ENCODE measurements at regions not wholly inside any gene's neighbourhood (a gene's known extent, or its start where the extent isn't known, plus 50 kb on each side); places are given as distances from the start of the nearest gene placed in this dataset.

DNA sequence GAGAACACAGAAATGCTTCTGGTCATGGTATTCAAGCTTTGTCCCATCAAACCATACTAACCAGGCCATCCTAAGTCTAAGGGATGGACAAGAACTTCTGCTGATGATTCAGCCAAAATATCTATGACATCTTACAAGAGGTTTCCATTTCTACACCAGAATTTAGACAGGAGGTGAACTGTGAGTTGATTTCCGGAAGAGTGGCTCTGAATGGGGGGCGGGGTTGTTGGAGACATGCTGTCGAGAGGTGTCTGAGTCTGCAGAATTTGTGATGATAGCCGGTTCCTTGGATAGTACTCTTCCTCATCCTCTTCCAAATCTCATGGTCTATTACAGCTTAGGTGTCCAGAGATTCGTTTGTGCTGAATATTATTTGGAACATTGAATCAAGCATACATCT, 408.7 kb upstream of the TCF4 start:
- TF ChIP-seq, protein P1, sequence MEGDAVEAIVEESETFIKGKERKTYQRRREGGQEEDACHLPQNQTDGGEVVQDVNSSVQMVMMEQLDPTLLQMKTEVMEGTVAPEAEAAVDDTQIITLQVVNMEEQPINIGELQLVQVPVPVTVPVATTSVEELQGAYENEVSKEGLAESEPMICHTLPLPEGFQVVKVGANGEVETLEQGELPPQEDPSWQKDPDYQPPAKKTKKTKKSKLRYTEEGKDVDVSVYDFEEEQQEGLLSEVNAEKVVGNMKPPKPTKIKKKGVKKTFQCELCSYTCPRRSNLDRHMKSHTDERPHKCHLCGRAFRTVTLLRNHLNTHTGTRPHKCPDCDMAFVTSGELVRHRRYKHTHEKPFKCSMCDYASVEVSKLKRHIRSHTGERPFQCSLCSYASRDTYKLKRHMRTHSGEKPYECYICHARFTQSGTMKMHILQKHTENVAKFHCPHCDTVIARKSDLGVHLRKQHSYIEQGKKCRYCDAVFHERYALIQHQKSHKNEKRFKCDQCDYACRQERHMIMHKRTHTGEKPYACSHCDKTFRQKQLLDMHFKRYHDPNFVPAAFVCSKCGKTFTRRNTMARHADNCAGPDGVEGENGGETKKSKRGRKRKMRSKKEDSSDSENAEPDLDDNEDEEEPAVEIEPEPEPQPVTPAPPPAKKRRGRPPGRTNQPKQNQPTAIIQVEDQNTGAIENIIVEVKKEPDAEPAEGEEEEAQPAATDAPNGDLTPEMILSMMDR (IDR thresholded peaks at IDR 0.05): no peak

DNA sequence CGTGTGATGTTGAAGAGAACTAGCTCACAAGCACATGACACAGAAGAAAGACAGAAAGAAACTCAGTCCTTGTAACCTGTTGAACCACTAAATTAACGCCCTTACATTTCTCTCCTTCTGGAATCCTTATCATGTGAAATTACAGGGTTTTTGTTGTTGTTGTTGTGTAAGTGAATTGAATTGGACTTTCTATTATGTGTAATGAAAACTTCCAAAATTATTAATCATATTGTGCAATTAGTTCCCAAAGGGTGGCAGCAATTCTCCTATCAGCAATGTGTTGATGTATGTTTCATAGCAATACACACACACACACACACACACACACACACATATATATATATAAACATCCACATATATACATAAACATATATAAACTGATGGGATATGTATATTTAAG, 402.2 kb upstream of the TCF4 start:
- TF ChIP-seq, protein P1 (IDR thresholded peaks at IDR 0.05): no peak

DNA sequence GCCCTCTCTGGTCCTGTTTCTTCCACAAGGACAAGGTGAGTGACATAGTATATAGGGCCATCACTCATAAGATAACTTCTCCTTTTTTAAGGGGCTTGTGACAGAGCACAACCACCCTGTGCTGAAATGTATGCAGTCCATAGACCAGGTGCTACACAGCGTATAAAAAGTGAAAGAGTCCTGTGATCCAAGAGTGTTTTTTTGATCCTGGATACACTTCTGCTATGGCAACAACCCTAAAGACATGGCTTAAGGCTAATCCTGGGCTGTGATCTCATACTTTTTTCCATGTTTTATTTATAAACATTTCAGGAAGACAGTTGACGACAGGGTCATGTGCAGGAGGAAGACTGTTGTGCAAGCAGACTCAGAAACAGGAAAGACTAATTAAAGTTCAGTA, 400.5 kb upstream of the TCF4 start:
- TF ChIP-seq, protein P1 (IDR thresholded peaks at IDR 0.05): no peak

DNA sequence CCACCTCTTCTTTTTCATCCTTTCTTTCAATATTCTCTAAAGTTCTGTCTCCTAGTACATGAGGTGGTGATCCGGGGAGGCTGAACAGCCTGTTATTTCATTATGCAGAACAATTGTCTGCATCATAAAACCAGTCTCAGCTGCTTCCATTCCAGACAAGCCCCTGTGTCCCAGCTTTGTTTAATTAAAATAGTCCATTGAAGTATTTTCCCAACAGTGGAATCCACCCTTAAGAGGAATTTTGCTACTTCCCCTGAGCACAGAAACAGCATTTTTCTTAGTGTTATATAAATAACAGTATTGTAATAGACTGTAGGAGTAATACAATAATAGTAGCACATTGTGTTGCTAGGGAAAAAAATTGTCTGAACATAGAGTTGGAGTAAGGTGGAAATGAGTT, 395.4 kb upstream of the TCF4 start:
- TF ChIP-seq, protein P1 (IDR thresholded peaks at IDR 0.05): no peak

DNA sequence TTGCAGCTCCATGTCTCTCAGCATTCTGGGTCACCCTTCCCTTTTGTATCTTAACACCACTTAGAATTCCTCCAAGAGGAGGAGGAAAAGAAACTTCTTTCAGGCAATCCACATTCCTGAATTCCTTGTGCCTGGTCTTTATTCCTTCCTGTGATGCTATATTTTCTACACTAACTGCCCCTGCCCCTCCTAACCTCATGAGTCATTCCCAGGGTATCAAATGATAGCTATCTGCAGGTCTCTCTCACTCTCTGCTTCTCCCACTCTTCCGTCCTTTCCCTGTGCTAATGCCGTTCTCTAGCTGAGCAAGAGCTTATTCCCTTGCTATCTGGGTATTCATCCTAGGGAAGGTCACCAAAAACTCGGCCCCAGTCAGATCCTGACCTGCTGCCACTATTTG, 395.0 kb upstream of the TCF4 start:
- TF ChIP-seq, protein P1 (IDR thresholded peaks at IDR 0.05): no peak

DNA sequence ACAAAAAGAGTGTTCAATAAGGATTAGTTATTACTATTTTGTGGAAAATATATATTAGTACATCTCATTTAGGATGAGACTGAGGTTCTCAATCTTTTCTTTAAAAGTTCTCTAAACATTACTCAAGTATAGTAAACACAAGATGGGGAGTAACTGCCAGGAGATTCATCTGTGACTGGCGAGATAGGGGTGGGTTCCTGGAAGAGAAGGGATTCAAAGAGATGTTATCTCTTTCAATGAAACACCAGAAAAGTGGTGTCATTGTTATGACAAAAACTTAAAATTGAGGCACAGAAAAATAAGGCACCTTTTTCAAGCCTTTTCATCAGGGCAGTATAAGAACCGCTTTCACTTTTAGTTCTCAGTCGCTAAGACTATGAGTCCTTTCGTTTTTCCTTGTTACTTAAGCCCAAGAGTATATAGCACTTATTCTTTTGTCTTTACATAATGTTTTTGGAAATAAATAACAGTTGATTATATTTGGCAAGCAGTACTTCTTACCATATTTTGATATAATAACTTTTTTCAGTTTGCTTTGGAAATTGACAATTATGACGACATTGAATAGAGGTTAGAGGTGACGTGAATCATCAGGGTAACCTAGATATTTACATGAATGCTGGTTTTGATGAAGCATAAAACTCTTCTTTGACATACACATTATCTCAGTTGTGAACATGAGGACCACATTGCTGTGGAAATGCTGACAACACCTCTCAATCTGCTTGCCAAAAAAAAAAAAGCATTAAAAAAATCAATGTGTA, 393.9 kb upstream of the TCF4 start:
- TF ChIP-seq, protein P1 (IDR thresholded peaks at IDR 0.05): no peak

DNA sequence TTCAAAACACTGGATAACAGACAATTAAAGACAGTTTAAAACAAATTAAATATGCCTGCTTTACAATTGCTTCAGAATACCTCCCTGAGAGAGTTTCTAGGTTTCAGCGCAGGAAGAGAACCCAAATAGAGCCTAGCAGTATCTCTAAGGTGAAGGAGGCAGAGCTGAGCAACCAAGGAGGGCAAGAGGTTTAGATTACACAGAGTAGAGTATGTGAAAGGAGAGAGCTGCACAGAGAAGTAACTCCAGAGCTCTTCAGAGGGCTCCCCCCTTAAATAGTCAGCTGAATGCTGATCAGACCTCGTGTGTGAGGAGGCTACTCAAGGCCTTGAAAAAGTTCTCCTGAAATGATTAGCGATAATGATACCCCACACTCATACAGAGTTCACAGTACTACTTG, 386.5 kb upstream of the TCF4 start:
- TF ChIP-seq, protein P1 (IDR thresholded peaks at IDR 0.05): no peak

DNA sequence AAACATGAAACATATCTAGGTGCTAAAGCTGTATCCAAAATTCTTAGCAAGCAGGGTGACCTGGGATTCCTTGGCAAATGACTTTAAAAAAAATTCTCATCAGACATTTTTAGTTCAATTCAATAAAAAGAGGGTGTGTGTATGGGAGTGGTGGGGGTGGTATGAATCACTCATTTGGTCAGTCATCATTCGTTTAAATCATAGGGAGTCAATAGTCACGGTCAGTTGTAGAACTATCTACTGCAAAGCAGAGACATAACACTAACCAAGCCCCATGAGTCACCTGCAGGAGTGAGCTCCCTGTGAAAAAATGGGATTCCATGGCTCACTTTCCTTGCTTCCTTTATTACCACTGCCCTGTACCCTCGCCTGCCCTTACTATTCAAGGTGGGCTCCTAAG, 380.6 kb upstream of the TCF4 start:
- TF ChIP-seq, protein P1 (IDR thresholded peaks at IDR 0.05): no peak
